Fibroblast of gingiva (primary cell): ENCODE measurements at regions not wholly inside any gene's neighbourhood (a gene's known extent, or its start where the extent isn't known, plus 50 kb on each side); places are given as distances from the start of the nearest gene placed in this dataset.
"Not testable (repeated sequence)": the region's sequence is repeated elsewhere in the genome, so short reads cannot be mapped to it uniquely, and the experiment has no call there.

ENCODE experiments used
- DNase-seq: peaks from one replicate; pipeline ENCODE4 v3.0.0-alpha.2; 2011; ENCODE audit warnings: low read depth

- no peak for DNase-seq
Observed at GRCh38 chr2:47964277-47964676, 58.0 kb upstream of the FBXO11 start.

- DNase-seq = no peak
Observed at GRCh38 chr2:47964722-47965434, 58.6 kb upstream of the FBXO11 start.

GRCh38 chr2:47976728-47977127 is 70.4 kb upstream of the FBXO11 start:
- not testable (repeated sequence) for DNase-seq

DNA sequence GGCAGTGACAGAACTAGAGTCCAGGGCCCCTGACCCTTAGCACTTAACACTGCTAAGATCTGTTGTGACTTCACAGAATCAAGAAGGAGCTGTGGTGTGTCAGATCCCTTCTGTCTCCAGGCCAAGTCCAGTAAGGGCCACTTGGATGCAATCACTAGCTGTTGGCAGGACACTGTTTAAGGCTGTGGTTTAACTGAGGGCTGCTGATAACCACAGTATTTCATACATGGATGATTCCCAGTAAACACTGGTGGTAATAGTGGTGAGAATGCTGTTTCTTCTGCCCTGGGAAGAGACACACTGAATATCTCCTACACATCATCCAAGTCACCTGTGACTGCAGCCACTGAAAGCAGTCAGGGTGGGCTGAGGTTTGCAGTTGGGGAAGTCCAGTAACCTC is 77.7 kb upstream of the FBXO11 start:
- DNase-seq = no peak

DNA sequence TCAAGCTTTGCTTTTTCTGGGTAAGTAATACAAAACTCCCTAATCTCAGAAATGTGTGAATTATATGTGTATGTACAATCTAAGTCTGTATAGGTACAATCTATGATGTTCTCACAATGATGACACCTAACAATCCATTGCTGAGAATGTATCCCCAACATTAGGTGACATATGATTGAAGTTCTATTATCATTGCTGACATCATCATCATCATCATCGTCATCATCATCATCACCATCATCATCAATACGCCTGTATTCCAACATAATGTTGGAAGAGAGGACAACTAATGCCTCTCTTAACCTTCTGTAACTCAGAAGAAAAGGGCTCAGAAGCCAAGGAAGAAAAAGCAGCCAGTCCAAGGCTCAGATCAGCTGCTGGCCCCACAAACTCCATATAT is 84.2 kb upstream of the FBXO11 start:
- no peak for DNase-seq

DNA sequence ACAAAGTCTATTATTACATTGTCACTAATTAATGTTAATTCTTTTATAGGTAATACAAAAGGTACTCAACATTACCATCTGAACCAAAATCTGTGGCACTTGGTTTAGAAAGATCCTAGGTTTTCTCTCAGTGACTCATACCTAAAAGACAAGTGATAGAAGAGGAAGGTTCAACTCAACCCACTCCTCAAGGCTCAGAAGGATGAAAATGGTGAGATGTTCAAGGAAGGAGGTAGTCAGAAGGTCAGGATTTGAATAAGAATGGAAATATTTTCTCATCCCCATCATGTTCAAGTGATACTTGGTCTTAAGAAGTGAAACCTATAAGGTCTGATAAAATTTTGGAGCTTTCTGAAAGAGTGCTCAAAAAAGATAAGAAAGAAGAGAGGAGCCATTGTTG is 86.4 kb upstream of the FBXO11 start:
- DNase-seq = no peak

DNA sequence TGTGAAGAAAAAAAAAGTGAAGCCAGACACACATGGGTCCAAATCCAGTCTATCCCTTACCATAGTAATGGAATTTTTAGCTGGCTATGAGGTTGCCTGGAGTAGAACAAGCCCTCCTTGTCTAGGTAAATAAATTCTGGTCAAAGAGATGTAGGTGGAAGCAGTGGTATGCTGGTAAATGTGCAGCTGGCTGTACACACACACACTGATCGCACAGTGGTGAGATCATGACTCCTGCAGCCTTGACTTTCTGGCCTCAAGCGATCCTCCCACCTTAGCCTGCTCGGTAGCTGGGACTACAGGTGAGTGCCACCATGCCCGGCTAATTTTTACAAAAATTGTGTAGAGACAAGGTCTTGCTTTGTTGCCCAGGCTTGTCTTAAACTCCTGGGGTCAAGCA is 90.5 kb upstream of the FBXO11 start:
- DNase-seq = no peak

DNA sequence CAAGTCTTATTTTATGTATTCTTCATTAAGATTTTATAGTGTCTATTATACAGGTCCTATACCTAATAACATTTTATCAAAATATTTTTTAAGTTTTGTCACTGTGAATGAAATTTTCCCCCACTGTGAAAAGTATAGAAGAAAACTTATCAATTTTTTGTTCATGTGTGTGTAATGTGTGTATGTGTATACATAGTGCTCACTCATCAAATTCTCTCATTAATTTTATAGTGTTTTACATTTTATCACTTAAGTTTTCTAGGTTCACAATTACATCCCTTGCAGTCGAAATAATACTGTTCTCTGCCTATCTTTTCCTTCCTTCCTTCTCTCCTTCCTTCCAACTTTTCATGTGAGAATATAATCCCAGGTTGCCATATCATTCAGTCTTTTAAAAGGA is 93.2 kb upstream of the FBXO11 start:
- DNase-seq = no peak

DNA sequence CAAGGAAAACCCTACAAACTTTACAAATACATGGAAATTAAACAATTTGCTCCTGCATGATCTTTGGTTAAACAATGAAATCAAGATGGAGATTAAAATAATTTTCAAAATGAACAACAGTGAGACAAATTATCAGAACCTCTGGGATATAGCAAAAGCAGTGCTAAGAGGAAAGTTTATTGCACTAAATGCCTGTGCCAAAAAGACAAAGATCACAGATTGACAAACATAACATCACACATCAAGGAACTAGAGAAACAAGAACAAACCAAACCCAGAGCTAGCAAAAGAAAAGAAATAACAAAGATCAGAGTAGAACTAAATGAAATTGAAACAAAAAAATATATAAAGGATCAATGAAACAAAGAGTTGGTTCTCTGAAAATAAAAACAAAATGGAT is 95.2 kb upstream of the FBXO11 start:
- no peak for DNase-seq

GRCh38 chr2:48006094-48006493 is 99.8 kb upstream of the FBXO11 start:
- no peak for DNase-seq

- DNase-seq = no peak
Observed at GRCh38 chr2:48007699-48008268, 101.5 kb upstream of the FBXO11 start.

- no peak for DNase-seq
Observed at GRCh38 chr2:48009256-48009655, 103.0 kb upstream of the FBXO11 start.

- no peak for DNase-seq
Observed at GRCh38 chr2:48015421-48015820, 109.1 kb upstream of the FBXO11 start.

- no peak for DNase-seq
Observed at GRCh38 chr2:48016225-48017019, 110.1 kb upstream of the FBXO11 start.

- DNase-seq = no peak
Observed at GRCh38 chr2:48017136-48017535, 110.8 kb upstream of the FBXO11 start.

DNA sequence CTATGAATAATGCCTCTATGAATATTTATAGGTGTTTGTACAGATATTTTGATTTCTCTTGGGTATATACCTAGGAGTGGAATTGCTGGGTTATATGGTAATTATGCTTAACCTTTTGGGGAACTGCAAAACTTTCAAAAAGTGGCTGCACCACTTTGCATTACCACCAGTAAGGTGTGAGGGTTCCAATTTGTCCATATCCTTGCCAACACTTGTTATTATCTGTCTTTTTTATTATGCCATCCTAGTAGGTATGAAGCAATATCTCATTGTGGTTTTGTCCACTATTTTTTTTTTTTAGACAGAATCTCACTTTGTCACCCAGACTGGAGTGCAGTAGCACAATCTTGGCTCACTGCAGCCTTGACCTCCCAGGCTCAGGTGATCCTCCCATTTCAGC is 112.2 kb upstream of the FBXO11 start:
- DNase-seq = no peak

GRCh38 chr2:48026865-48027264 is 120.6 kb upstream of the FBXO11 start:
- no peak for DNase-seq

DNA sequence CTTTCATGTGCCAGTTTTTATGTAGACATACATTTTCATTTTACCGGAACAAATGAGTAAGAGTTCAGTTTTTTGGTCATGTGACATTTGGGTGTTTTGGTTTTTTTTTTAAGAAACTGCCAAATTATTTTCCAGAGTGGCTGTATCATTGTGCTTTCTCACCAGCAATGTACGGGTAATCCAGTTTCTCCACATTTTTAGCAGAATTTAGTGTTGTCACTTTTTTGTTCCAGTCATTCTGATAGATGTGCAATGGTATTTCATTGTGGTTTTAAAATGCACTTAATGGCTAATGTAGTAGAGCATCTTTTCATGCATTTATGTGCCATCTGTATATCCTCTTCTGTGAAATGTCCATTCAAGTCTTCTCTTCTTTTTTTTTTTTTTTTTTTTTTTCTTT is 126.5 kb upstream of the FBXO11 start:
- DNase-seq = no peak

GRCh38 chr2:48034295-48034694 is 128.0 kb upstream of the FBXO11 start:
- DNase-seq = no peak

DNA sequence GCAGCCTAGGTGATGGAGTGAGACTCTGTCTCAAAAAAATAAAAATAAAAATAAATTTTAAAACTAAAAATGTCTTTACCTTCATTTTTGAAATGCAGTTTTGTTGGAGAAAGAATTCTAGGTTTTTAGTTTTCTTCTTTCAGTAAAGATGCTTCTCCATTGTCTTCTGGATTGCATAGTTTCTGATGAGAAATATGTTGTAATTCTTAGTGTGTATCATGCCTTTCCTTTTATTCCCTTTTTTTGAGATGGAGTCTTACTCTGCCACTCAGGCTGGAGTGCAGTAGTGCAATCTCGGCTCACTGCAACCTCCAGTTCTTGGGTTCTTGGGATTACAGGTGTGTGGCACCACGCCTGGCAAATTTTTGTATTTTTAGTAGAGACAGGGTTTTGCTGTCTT is 130.0 kb upstream of the FBXO11 start:
- DNase-seq = no peak

DNA sequence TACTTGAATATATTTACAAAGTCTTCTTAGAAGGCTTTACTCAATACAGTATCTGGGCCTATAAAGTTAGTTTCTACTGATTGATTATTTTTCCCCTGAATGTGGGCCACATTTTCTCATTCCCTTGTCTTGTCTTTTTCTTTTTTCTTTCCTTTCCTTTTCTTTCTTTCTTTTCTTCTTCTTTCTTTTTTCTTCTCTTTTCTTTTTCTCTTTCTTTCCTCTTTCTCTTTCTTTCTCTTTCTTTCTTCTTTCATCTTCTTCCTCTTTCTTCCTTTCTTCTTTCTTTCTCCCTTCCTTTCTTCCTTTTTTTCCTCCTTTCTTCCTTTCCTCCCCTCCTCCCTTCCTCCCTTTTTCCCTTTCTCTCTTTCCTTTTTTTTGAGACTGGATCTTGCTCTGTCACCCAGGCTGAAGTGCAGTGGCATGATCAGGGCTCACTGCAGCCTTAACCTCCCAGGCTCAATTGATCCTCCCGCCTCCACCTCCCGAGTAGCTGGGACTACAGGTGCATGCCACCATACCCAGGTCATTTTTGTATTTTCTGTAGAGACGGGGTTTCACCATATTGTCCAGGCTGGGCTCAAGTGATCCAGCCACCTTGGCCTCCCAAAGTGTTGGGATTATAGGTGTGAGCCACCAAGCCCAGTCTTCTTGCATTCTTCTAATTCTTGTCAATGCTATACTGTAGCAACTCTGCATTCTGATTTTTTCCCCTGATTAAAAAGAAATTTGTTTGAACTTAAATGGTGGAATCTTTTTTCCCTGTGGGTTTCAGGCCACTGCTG is 133.1 kb upstream of the FBXO11 start:
- DNase-seq = no peak

- no peak for DNase-seq
Observed at GRCh38 chr2:48043131-48043700, 136.9 kb upstream of the FBXO11 start.
